ENCODE measurements at regions not wholly inside any gene's neighbourhood (a gene's known extent, or its start where the extent isn't known, plus 50 kb on each side); places are given as distances from the start of the nearest gene placed in this dataset.

- TF ChIP-seq REST (IDR thresholded peaks at IDR 0.05; ENCODE audit: insufficient read depth in 1 of 2, low read depth in 2 of 2, low read length in 2 of 2) (no peak), TAF1 (IDR thresholded peaks at IDR 0.05; ENCODE audit: borderline replicate concordance, insufficient read depth, low read length) (no peak)
These were observed 74.6 kb upstream of the RTL6 start for GRCh38 chr22:44572414-44573207.

Measured in PFSK-1 (cell line).